ENCODE measurements at regions not wholly inside any gene's neighbourhood (a gene's known extent, or its start where the extent isn't known, plus 50 kb on each side); places are given as distances from the start of the nearest gene placed in this dataset.

GRCh38 chr6:68572975-68573374 is 62.1 kb upstream of the ADGRB3 start:
- Histone ChIP-seq H3K9me3 (replicated peaks; ENCODE audit: control insufficient read depth, insufficient read depth, low read length) (no peaks in the 10 kb centered on the region), H3K9ac (ENCODE audit: control insufficient read depth, insufficient read depth, low read length) (no peak overlapping the region), H4K20me1 (ENCODE audit: control insufficient read depth, insufficient read depth) (no peaks in the 10 kb centered on the region), H3K4me2 (ENCODE audit: control insufficient read depth, insufficient read depth) (no peak overlapping the region), H2AFZ (ENCODE audit: control insufficient read depth, low read depth, low read length) (no peak overlapping the region), H3K4me1 (ENCODE audit: control insufficient read depth, insufficient read depth, low read length) (no peaks in the 10 kb centered on the region), H3K27ac (ENCODE audit: control insufficient read depth, insufficient read depth) (no peak overlapping the region), H3K27me3 (replicated peaks in 1 of 2; ENCODE audit: control insufficient read depth in 2 of 2, insufficient read depth in 2 of 2, low read length in 1 of 2) (no peaks in the 10 kb centered on the region), H3K79me2 (ENCODE audit: control insufficient read depth, insufficient read depth, low read length) (no peaks in the 10 kb centered on the region), H3K36me3 (ENCODE audit: control insufficient read depth in 2 of 2, insufficient read depth in 2 of 2, low read length in 1 of 2) (no peaks in the 10 kb centered on the region), H3K4me3 (no peak overlapping the region)
- in situ Hi-C loops (cut with MboI), result no loop called here
- ATAC-seq, result no peak; the same call in 2 of the 3 replicates
- ChIA-PET POLR2A (no interaction called here), CTCF (interaction anchor here (1.0 to 2.1 kb wide), 12 partner anchors 9 to 394 kb away, joined by 3 to 10 read pairs (median 5); no protein-coding TSS in a partner anchor), SMC1A (ENCODE audit: uncharacterized antibody, unreplicated experiment) (interaction anchor here (0.8 to 1.6 kb wide), 3 partner anchors 11 to 627 kb away, joined by 3 read pairs; no protein-coding TSS in a partner anchor), RAD21 (ENCODE audit: unreplicated experiment) (interaction anchor here (0.8 to 1.7 kb wide), 3 partner anchors 62 to 393 kb away, joined by 3 to 7 read pairs (median 4); partner anchors contain the start of gene ADGRB3)
- intact Hi-C loops (cut with micrococcal nuclease; ENCODE audit: unreplicated experiment), result loop anchor here (2.0 kb wide), 1 partner anchor 396 kb away; no protein-coding TSS in a partner anchor
- 4% methylated on average over 4 of the region's 4 CpGs for WGBS (ENCODE audit: insufficient coverage, insufficient replicate concordance, low lambda C conversion rate, missing lambda C conversion rate)
- FAIRE-seq, result no peak
- no peak for DNase-seq (ENCODE audit: low read depth, low spot score)
- BruUV-seq (replicated peaks), result no TSS peak
- TF ChIP-seq HDAC6 (IDR thresholded peaks at IDR 0.05; ENCODE audit: unreplicated experiment) (no peak), SUPT20H (IDR thresholded peaks at IDR 0.05; ENCODE audit: borderline replicate concordance, control insufficient read depth, low read depth, low read length) (no peak), PBX3 (IDR thresholded peaks at IDR 0.05; ENCODE audit: insufficient replicate concordance, low read depth, low read length) (no peak), NR2F1 (conservative IDR thresholded peaks at IDR 0.05) (no peak), ELK1 (IDR thresholded peaks at IDR 0.05; ENCODE audit: low read depth, low read length) (no peak), EP300 (IDR thresholded peaks at IDR 0.05; ENCODE audit: borderline replicate concordance in 1 of 2, control insufficient read depth in 1 of 2, low read depth in 2 of 2, low read length in 2 of 2) (no peak), RAD51 (IDR thresholded peaks at IDR 0.05) (no peak), ZZZ3 (IDR thresholded peaks at IDR 0.05; ENCODE audit: control insufficient read depth, insufficient read length, low read depth) (no peak), ATF3 (IDR thresholded peaks at IDR 0.05; ENCODE audit: borderline replicate concordance, extremely low read depth, low read depth, low read length) (no peak), NBN (IDR thresholded peaks at IDR 0.05) (no peak), NKRF (conservative IDR thresholded peaks at IDR 0.05) (no peak), NR2C1 (IDR thresholded peaks at IDR 0.05) (no peak), CREB1 (IDR thresholded peaks at IDR 0.05; ENCODE audit: low read depth) (no peak), HDGF (IDR thresholded peaks at IDR 0.05) (no peak), YY1 (IDR thresholded peaks at IDR 0.05; ENCODE audit: low read depth, low read length) (no peak)
- TF ChIP-seq, protein P1, sequence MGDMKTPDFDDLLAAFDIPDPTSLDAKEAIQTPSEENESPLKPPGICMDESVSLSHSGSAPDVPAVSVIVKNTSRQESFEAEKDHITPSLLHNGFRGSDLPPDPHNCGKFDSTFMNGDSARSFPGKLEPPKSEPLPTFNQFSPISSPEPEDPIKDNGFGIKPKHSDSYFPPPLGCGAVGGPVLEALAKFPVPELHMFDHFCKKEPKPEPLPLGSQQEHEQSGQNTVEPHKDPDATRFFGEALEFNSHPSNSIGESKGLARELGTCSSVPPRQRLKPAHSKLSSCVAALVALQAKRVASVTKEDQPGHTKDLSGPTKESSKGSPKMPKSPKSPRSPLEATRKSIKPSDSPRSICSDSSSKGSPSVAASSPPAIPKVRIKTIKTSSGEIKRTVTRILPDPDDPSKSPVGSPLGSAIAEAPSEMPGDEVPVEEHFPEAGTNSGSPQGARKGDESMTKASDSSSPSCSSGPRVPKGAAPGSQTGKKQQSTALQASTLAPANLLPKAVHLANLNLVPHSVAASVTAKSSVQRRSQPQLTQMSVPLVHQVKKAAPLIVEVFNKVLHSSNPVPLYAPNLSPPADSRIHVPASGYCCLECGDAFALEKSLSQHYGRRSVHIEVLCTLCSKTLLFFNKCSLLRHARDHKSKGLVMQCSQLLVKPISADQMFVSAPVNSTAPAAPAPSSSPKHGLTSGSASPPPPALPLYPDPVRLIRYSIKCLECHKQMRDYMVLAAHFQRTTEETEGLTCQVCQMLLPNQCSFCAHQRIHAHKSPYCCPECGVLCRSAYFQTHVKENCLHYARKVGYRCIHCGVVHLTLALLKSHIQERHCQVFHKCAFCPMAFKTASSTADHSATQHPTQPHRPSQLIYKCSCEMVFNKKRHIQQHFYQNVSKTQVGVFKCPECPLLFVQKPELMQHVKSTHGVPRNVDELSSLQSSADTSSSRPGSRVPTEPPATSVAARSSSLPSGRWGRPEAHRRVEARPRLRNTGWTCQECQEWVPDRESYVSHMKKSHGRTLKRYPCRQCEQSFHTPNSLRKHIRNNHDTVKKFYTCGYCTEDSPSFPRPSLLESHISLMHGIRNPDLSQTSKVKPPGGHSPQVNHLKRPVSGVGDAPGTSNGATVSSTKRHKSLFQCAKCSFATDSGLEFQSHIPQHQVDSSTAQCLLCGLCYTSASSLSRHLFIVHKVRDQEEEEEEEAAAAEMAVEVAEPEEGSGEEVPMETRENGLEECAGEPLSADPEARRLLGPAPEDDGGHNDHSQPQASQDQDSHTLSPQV (IDR thresholded peaks at IDR 0.05), result no peak
